Activated naive CD4-positive, alpha-beta T cell treated with anti-CD3 and anti-CD28 coated beads, Interleukin-2, amount 50 U/mL, for 16 hours (primary cell): ENCODE measurements at regions not wholly inside any gene's neighbourhood (a gene's known extent, or its start where the extent isn't known, plus 50 kb on each side); places are given as distances from the start of the nearest gene placed in this dataset.
A peak's percentile ranks its signal among the peaks of the same experiment; 100 is the strongest.
"Not testable (repeated sequence)": the region's sequence is repeated elsewhere in the genome, so short reads cannot be mapped to it uniquely, and the experiment has no call there.

Source experiments
- DNase-seq: peaks from one replicate; pipeline ENCODE4 v3.0.0-alpha.2; 2020

- DNase-seq, result no peak
Measured at GRCh38 chr7:142698429-142698828, 50.8 kb upstream of the PRSS1 start.

- DNase-seq, result no peak
Measured at GRCh38 chr7:142697270-142697669, 52.0 kb upstream of the PRSS1 start.

- DNase-seq, result no peak
Measured at GRCh38 chr7:142696456-142697179, 52.7 kb upstream of the PRSS1 start.

GRCh38 chr7:142693911-142694310, 55.4 kb upstream of the PRSS1 start:
- no peak for DNase-seq

- no peak for DNase-seq
Measured at GRCh38 chr7:142690554-142691182, 58.6 kb upstream of the PRSS1 start.

- DNase-seq, result no peak
Measured at GRCh38 chr7:142689439-142690120, 59.7 kb upstream of the PRSS1 start.

- no peak for DNase-seq
Measured at GRCh38 chr7:142685877-142686508, 63.3 kb upstream of the PRSS1 start.

- DNase-seq, result no peak
Measured at GRCh38 chr7:142681314-142682092, 67.8 kb upstream of the PRSS1 start.

GRCh38 chr7:142671506-142671905, 77.8 kb upstream of the PRSS1 start:
- no peak for DNase-seq

- no peak for DNase-seq
Measured at GRCh38 chr7:142670511-142670910, 78.8 kb upstream of the PRSS1 start.

- DNase-seq, result no peak
Measured at GRCh38 chr7:142669074-142669654, 80.1 kb upstream of the PRSS1 start.

- no peak for DNase-seq
Measured at GRCh38 chr7:142668495-142668894, 80.8 kb upstream of the PRSS1 start.

GRCh38 chr7:142657376-142657775, 91.9 kb upstream of the PRSS1 start:
- no peak for DNase-seq

GRCh38 chr7:142654398-142654797, 94.9 kb upstream of the PRSS1 start:
- DNase-seq, result no peak

- DNase-seq, result no peak
Measured at GRCh38 chr7:142647749-142648148, 101.5 kb upstream of the PRSS1 start.

GRCh38 chr7:142646386-142647140, 102.7 kb upstream of the PRSS1 start:
- no peak for DNase-seq

GRCh38 chr7:142645777-142646176, 103.5 kb upstream of the PRSS1 start:
- DNase-seq, result no peak

- no peak for DNase-seq
Measured at GRCh38 chr7:142642316-142642715, 107.0 kb upstream of the PRSS1 start.

GRCh38 chr7:142641252-142641651, 108.0 kb upstream of the PRSS1 start:
- not testable (repeated sequence) for DNase-seq

GRCh38 chr7:142638581-142638980, 110.7 kb upstream of the PRSS1 start:
- no peak for DNase-seq

GRCh38 chr7:142637240-142637639, 112.0 kb upstream of the PRSS1 start:
- DNase-seq, result no peak

- DNase-seq, result peak; percentile 53
Measured at GRCh38 chr7:142636751-142637150, 112.5 kb upstream of the PRSS1 start.
